HG02884 (cell line): ENCODE measurements at regions not wholly inside any gene's neighbourhood (a gene's known extent, or its start where the extent isn't known, plus 50 kb on each side); places are given as distances from the start of the nearest gene placed in this dataset.

Experiments used
- ATAC-seq: cut with Tn5 transposase; IDR thresholded peaks from one replicate; pipeline ENCODE4 v1.9.1; 2021; ENCODE audit warnings: mild to moderate bottlenecking, moderate library complexity; ENCODE audit not compliant: unreplicated experiment

DNA sequence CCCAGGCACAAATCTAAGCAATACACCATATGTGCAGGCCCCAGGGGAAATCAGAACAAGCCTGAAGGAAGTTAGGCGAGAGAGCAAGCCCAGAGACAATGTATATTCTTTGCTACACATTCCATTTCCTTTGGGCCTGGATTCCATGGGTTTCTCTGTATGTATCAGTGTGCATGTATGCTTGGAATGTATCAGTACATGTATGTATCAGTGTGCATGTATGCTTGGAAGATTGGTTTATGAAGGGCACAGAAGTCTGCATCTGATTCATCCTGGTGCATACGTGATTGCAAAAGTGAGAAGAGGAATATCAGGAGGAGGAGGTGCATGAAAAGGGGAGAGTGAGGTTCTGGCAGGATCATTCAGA is 232.6 kb upstream of the ANKRD55 start:
- ATAC-seq = no peak

DNA sequence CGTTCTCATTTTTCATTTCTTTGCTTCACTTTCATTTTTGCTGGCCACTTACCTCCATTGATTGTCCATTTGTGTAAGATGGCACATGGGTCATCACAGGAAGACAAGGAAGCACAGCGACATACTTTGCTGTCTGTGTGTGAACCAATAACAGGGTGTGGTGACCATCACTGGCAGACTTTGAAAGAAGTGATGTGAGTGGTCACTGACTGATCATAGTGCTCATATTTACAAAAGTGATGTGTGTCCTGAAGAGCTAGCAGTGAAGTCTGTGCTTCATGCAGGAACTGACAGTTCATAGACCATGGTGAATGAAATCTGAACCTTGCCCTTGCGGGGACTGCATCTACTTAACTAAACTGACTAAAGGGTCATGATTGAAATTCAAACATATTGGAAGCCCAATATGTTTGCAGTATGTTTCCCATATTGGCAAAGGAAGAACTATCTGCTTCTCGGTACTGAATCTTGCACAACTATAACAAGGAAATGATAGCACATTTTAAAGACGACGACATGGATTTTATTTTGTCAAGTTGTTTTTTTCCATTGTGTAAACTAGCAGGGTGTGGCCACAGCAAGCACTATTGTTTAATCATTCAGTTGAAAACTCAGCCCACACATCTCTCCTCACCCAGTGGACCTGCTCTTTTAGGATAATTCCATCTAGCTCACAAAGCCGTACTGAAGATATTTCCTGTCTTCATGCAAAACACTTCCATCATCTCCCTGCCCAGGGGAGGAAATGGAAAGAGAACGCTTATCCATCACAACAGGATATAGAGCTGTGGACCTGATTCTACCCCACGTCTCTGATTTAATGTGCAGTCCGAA is 232.0 kb upstream of the ANKRD55 start:
- ATAC-seq = no peak

DNA sequence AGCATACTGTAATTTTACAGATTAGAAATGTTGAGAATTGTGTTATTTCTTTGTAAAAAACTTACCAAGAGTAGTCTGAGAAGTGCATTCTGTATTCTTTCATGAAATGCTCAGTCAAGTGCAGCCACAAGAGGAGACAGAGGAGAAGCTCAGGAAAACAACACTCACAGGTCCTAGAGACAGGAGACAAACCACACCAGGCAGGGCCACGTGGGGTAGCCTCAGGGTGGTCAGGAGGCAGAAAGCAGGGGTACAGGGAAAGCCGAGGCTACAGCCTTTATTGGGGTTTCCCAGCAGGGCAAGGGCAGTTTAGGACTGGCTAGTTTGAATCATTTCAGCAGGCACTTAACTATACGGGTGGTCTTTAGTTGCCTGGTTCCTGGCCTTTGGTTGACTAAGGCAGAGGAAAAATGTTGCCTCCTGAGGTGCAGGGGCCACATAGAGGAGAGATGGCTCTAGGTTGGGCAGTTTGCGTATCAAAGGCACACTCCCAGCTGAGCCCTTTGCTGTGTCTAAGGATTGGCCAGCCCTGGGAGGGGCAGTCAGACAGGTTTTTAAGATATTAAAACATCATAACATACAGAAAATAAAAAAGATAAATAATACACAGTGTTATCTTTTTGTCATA is 230.9 kb upstream of the ANKRD55 start:
- ATAC-seq = no peak

DNA sequence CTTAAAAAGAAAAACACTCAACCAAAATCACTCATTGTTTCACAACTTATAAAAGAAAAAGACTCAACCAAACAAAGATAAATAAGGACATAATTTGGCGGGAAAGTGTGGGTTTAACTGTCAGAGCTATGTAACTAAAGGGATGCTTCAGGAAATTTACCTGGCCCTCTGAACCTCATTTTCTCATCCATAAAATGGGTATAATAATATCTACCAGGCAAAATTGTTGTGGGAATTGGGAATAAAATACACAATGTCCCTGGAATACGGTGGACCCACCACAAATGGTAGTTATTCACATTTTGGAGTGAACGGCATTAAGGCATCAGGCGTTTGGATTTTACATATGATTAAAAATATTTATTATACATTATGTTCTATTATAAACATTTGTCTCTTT is 228.5 kb upstream of the ANKRD55 start:
- ATAC-seq = no peak

DNA sequence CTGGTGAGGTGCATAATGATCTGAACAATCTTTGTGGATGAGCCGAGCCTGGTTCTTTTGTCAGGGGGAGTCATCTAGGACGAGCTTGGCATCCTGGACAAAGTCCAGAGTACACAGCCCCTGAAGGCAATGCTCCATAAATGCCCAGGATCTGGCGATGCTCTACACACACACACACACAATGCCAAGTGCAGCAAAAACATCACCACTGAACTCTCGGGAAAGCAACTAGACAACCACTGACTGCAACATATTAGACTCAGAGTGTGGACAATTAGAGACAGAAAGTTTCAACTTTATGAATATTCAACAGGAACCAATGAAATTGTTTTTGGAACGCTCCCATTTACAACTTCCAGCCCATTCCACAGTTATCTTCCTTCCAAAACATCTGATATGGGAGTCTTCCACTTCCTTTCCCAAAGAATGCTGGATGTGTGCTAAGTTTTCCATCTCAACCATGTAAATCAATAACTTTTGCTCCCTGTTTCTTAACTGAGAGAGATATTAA is 227.6 kb upstream of the ANKRD55 start:
- ATAC-seq = no peak

DNA sequence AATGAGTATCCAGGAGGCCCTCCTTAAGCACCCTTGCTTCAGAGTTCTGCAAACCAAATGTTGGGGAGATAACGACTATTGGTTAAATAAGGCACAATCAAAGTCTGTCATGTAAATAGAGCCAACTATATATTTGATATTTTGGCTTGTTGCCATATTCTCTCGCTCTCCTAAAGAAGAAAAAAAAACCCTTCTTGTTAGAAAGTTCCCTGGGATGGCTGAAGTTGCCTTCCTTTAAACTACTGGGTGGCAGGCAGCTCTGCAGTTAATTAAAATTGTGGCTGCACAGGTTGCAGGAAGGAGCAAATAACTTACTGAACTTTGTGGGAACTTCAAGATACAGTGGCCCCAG is 227.0 kb upstream of the ANKRD55 start:
- no peak for ATAC-seq

DNA sequence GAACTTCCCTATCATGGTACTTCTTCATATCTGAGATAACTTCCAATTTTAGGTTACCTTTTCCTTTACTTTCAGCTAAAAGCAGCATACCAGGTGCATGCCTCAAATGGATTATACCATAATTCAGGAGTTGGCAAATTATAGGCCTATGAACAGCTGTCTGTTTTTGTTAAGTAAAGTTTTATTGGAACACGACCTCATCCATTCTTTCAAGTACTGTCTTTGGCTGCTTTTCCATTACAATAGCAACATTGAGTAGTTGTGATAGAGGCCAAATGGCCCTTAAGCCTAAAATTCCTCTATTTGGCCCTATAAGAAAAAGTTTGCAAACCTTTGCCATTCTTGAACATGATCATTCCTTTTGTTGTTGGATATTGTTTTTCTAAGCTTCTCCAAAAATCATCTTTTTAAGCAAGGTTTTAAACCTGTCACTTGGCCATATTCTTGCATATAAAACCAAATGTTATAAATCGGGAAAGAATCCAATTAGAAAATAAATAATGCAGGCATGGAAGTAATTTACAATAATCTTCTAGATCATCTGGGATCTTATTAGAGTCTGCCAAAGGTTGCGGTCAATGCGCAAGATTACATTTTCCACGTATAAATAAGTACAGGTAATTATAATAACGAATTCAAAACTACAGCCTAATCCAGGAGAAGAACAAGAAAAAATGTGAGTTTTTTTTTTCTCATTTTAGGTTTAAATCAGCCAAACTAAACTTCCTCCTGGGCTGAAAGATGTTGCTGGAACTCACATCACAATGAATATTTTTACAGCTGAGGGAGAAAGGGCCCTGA is 226.5 kb upstream of the ANKRD55 start:
- ATAC-seq = no peak

DNA sequence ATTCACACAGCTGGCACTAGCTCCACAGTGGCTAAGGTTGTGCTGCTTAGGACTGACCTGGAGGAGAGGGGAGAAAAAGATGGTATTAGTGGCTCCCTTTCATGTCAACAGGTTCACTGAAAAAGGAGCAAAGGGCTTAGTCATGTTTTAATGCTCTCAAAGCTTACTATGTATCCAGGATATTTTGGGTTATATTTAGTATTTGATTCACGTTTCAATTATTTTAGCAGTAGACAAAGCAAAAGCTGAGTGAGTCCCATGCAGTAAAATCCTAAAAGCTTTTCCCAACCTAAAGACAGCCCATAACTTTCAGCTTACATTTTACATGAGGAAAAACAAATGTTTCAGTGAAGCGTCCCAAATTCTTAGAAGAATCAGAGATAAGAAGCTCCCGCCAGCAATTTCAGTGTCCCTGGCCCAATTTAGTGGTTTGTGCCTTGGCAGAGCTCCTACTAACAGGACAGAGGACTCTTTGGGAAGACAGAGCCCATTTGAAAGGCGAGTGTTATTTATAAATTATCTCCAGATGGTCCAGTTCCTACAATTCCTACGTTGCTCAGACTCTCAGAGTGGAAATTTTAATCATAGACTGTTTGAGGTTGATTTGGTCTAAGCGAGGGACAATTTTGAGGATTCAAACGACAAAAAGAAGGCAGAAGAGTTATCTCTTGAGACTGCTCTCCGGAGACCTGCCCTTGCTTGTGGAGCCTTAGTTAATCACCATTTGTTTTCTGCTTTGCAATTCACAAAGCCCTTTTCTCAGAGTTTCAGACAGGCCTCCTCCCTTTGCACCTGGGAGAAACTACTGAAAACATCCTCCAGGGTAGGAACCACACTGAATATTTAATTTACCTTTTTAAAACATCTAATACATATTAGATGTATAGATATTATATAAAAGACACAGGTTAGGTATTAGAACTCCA is 225.0 kb upstream of the ANKRD55 start:
- no peak for ATAC-seq

DNA sequence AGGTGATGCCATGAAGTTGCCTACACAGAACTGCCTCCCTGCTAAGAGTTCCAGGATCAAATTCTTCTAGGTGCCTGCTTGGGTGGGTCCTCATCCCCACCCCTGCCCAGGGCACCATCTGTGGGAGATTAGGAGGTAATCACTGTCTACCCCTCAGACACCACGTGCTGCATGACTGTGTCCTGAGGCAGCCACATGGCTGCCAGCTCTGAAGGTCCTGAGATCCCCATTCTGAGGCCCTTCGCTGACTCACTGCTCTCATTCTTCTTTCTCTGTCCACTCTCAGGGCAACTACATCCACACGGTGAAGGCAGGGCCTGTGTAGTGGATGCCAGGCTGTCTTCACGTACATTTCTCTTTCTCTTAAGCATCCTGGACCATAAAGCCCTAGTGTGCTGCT is 222.9 kb upstream of the ANKRD55 start:
- ATAC-seq = no peak

DNA sequence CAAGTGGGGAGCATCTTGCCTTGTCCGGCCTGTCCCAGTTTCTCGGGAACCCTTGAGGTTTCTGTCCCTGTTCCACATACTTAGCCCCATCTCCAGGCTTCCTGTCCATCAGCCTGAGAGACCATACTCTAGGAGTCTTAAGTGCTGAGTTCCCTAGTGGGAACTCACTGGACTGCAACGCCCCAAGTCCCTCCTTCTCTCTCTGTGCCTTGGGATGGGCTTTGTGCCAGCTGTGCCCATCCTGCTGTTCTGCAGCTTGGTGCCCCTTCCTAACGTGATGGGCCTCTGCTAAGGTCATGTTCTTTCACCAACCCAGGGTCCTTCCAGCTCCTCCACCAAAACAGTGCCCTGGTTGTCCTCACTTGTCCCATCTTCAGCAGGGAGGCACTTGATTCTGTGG is 222.3 kb upstream of the ANKRD55 start:
- no peak for ATAC-seq

DNA sequence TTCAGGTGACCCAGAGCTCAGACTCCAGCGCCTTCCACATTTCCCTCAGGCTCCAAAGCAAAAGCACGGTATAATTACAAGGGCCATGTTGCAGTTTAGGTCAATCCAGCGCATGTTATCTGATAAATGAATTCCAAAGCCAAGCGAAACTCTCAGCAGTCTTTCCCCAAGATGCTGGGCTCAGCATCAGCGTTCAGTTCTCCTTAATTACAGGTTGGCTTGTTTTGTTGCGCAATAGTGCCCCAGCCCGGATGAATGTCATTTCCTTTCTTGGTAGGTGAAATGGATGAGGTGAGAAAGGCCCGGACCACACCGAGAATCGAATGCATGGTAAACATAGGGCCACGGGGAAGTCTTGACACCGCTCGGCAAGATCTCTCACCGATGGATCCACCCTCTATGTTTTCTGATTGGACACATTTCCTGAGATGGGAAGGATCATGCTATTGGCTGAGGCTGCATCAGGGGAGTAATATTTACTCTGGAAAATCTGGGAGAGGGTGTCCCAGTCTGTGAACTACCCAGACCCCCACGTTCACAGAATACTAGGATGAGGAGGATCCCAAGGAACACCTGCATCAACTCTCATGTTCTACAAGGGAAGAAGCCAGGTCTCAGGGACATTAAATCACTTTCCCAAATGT is 221.2 kb upstream of the ANKRD55 start:
- ATAC-seq = no peak

DNA sequence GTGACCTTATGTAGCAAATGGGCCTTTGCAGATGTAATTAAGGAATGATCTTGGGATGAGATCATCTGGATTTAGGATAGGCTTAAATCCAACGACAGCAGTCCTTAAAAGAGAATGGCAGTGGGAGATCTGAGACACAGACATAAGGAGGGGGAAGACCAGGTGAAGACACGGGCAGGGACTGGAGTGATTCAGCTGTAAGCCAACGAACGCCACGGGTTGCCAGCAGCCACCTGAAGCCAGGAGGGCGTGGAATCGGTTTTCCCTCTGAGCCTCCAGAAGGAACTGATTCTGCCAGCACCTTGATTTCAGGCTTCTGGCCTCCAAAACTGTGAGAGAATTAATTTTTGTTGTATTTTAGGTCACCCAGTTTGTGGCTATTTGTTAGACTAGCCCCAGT is 218.6 kb upstream of the ANKRD55 start:
- no peak for ATAC-seq

DNA sequence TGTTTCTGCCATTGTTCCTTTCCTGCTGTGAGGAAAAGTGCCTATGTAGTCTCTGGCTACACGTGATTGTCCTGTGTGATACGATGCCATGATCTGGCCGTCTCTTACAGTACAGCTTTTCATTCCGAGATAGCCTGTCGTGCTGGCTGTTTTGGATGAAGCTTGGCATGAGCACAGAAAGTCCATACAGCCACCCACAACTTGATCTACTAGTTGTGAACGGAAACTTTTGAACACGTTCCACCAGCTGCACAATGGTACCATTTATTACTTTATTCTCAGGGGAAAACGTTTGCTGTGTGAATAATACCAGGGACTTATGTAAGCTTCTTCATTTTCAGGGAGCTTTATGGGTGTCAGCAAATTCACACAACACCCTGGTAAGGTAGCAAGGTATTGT is 217.6 kb upstream of the ANKRD55 start:
- ATAC-seq = no peak

DNA sequence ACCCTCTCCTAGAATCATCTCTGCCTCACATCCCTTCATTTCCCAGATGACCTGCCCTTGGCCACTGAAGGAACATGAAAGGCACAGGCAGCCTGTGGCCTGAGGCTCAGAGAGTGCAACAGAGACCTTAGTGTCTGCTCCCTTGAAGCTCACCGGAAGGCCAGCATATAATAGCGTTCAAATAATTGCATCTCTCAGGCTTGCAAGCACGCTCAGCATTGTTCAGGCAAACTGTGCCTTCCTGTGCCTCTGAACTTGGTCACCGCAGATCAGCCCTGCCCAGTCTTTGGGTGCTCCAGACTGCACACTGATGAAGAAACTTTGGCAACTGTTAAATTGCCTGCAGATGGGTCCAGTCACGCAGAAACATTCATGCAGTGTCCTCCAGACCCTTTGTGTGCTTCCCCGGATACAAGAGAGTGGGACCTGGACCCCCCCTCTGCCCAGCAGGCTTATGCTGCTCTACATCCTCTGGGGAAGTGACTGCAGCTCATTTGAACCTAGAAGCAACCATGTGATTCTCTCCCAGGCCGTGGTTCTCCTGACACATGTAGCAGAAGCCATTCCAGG is 216.0 kb upstream of the ANKRD55 start:
- no peak for ATAC-seq

DNA sequence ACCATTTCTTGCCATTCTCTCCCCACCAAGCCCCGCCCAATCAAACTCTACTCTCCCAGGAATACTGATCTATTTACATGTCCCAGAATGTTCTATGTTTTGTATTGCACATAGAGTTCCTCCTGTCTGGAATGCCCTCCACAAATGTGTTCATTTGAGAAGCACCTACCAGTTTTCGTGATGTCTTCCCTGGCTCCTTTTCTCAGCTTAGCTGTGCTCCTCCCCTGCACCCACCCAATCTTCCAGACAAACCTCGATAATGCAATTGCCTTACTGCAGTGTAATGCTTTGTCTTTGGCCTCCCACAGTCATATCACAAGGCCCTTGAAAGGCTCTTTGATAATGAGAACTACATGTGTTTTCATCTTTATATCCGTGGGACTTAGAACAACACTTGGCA is 214.5 kb upstream of the ANKRD55 start:
- no peak for ATAC-seq

DNA sequence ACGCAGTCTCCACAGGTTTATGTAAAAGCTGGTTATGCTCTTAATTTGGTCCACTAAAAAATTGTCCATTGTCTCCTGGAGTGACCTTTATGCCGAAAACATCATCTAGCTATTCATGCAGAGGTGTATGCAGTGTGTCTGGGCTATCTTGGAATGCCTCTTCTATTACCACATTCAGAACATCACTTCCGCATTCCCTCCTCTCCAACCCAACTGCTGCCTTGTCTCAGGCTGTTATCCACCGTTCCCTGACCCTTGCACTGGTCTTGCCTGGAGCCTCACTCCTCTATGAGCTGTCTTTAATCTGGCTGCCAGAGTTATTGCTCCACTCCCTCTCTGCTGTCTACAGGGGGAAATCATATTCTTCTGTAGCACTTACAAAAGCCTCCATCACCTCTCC is 214.1 kb upstream of the ANKRD55 start:
- no peak for ATAC-seq

DNA sequence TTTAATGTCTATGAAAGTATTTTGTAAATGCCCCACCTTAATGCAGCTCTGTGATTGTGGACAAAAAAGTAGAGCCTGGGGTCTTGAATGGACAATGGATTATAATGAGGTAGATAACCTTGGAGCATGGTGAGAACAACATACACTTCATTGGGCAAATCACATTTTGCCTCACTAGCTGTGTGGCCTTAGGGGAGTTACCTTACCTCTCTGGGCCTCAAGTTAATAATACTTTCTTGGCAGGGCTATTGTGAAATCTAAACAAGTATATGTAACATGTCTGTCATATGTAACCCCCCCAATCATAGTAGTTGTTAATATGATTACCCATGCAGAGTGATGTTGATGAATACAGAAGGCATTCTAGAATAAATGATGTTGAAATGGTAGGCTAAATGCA is 213.6 kb upstream of the ANKRD55 start:
- no peak for ATAC-seq

DNA sequence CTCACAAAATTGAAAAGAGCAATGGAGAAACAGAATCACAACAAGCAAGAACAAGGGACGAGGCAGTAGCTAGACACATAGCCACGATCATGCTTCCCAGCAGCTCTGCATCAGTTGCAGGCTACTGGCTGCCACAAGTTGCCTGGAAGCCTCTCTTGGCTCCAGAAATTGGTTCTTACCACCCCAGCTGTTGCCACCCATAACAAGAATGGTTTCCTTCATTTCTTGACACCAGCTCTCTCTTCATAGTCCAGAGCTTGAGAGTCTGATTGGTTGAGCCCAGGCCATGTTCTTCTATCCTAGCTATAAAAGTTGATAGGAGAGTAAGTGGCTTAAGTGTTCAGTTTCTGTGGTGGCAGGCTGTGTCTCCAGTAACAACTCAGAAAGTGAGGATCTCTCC is 210.7 kb upstream of the ANKRD55 start:
- ATAC-seq = no peak

DNA sequence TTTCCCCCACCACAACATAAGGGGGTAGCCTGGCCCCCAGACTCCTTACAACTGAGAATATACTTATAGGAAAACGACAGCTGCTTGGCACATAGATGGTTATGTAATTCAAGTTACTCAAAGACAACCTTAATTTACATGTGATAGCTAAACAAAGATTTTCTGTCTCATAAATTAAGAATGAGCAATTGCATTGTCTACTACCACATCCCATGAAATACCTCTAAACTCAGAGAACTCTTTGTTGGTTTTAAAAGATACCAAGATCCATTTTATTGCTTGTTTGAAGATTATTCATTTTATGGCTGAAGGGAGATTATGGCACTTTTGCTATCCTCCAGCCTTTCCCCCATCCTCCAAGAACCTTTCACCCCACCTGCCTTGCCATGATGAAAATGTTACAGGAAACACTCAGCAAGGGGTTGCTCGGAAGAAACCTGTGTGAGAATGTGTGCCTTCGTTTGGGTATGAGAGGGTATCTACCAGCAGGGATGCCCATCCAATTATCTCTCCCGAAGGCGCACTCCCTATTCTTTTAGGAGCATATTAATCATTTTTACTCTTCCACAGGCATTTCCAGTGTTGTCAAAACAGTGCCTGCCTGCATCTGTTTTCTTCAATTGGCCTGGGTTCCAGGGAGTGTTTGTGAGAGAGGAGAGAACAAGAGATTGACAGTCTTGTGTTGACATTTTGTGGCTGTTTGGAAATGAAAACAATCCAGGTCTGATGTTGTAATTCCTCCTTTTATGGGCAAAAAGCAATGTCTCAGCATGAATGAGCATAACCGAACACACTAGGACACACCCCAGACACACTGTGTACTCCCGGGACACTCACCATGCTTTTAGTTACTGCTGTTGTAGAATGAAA is 208.0 kb upstream of the ANKRD55 start:
- no peak for ATAC-seq
